ENCODE measurements at regions not wholly inside any gene's neighbourhood (a gene's known extent, or its start where the extent isn't known, plus 50 kb on each side); places are given as distances from the start of the nearest gene placed in this dataset.

DNA sequence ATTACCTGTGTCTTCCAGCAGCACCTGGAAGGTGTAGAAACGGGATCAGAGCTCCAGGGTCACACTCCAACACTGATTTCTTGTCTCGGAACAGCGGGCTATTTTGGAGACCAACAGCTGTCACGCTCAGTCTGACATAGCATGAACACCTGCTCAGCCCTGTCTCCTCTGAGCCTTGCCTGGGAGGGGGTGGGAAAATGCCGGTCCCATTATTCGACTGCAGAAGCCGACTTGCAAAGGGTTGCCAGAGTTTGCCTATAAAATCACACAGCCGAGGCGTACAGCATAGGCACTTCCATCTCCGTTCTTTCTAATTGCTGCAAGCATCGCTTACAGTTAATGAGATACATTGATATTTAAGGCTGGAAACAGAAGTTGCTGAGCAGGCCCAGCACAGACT lies 300.8 kb upstream of the MSX2 start:
- no peak for DNase-seq (ENCODE audit: low spot score)
- Histone ChIP-seq H3K36me3 (no peaks in the 10 kb centered on the region), H3K4me3 (no peak overlapping the region), H3K27ac (no peak overlapping the region), H3K9me3 (no peaks in the 10 kb centered on the region), H3K27me3 (no peaks in the 10 kb centered on the region), H3K4me1 (peaks cover 0 to 4% of the 10 kb centered on the region in 2 donors)
- no peak for TF ChIP-seq CTCF (IDR thresholded peaks at IDR 0.05)

GRCh38 chr5:174424219-174425053 lies 299.9 kb upstream of the MSX2 start:
- Histone ChIP-seq H3K4me3 (no peak overlapping the region), H3K4me1 (no peaks in the 10 kb centered on the region), H3K27ac (no peak overlapping the region), H3K27me3 (no peaks in the 10 kb centered on the region), H3K9me3 (no peaks in the 10 kb centered on the region), H3K36me3 (no peaks in the 10 kb centered on the region)
- no peak for TF ChIP-seq CTCF (IDR thresholded peaks at IDR 0.05)
- no peak for DNase-seq (ENCODE audit: low spot score)

- TF ChIP-seq CTCF (IDR thresholded peaks at IDR 0.05) = no peak
- Histone ChIP-seq H3K27me3 (no peaks in the 10 kb centered on the region), H3K36me3 (no peaks in the 10 kb centered on the region), H3K4me1 (no peaks in the 10 kb centered on the region), H3K9me3 (no peaks in the 10 kb centered on the region), H3K27ac (no peak overlapping the region), H3K4me3 (no peak overlapping the region)
- no peak for DNase-seq (ENCODE audit: low spot score)
Observed at GRCh38 chr5:174425271-174425963, 299.0 kb upstream of the MSX2 start.

- no peaks in the 10 kb centered on the region for H3K36me3 ChIP-seq
- no peak for DNase-seq (ENCODE audit: low spot score)
- no peak overlapping the region for H3K4me3 ChIP-seq
- H3K27ac ChIP-seq = no peak overlapping the region
- no peak for TF ChIP-seq CTCF (IDR thresholded peaks at IDR 0.05)
- no peaks in the 10 kb centered on the region for H3K4me1 ChIP-seq
- no peaks in the 10 kb centered on the region for H3K27me3 ChIP-seq
- H3K9me3 ChIP-seq = no peaks in the 10 kb centered on the region
Observed at GRCh38 chr5:174425964-174426290, 298.5 kb upstream of the MSX2 start.

DNA sequence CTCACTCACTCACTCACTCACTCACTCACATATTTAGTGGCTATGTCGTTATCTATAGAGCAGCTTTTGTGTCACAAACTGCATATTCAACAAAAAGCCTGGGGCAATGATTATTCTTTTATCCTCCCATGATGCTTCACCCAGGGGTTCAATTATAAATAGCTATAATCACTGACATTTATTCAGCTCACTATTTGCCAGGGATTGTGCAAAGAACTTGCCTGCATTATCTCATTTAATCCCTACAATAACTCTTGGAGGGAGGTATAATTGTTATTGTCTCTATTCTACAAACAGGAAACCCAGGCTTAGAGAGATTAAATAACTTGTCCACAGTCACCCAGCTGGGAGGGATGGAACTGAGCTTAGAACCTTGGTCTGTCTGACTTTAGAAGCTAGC lies 298.0 kb upstream of the MSX2 start:
- TF ChIP-seq CTCF (IDR thresholded peaks at IDR 0.05) = no peak
- DNase-seq (ENCODE audit: low spot score) = no peak
- H3K4me1 ChIP-seq = no peaks in the 10 kb centered on the region
- H3K36me3 ChIP-seq = no peaks in the 10 kb centered on the region
- H3K27ac ChIP-seq = no peak overlapping the region
- no peak overlapping the region for H3K4me3 ChIP-seq
- no peaks in the 10 kb centered on the region for H3K9me3 ChIP-seq
- no peaks in the 10 kb centered on the region for H3K27me3 ChIP-seq
